NB4 (cell line): ENCODE measurements at regions not wholly inside any gene's neighbourhood (a gene's known extent, or its start where the extent isn't known, plus 50 kb on each side); places are given as distances from the start of the nearest gene placed in this dataset.

Experiments
- MAX ChIP-seq: IDR thresholded peaks from 2 replicates; pipeline ENCODE4 v1.6.1; 2011; ENCODE audit warnings: low read depth, low read length
- MYC ChIP-seq: IDR thresholded peaks from 2 replicates; pipeline ENCODE4 v1.6.1; 2011; ENCODE audit warnings: low read depth, low read length
- POLR2A ChIP-seq: IDR thresholded peaks from 2 replicates; pipeline ENCODE4 v1.6.1; 2011; ENCODE audit warnings: mild to moderate bottlenecking; ENCODE audit not compliant: insufficient read length; ENCODE audit errors: extremely low read depth
- TF ChIP-seq, protein P1 (sequence below): IDR thresholded peaks from one replicate; pipeline ENCODE4 v1.5.1; 2012; ENCODE audit warnings: low read depth, low read length

DNA sequence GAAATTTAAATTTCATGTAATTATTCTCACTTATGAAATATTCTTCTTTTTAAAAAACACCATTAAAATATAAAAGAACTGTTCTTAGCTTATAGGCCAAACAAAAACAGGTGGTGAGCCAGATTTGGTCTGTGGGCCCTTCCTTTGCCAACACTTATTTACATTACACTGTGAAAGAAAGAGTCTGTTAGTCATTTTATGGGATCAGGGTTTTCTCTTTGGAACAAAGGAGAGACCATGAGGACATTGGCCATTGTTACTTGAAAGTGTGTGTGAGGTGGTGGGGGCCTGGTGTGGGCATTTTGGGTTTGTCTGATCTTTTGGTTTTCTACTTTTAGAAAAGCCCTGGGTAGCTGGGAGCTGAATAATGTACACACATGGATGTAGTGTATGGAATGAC, 62.7 kb downstream of the TTC6 start:
- TF ChIP-seq, protein P1, sequence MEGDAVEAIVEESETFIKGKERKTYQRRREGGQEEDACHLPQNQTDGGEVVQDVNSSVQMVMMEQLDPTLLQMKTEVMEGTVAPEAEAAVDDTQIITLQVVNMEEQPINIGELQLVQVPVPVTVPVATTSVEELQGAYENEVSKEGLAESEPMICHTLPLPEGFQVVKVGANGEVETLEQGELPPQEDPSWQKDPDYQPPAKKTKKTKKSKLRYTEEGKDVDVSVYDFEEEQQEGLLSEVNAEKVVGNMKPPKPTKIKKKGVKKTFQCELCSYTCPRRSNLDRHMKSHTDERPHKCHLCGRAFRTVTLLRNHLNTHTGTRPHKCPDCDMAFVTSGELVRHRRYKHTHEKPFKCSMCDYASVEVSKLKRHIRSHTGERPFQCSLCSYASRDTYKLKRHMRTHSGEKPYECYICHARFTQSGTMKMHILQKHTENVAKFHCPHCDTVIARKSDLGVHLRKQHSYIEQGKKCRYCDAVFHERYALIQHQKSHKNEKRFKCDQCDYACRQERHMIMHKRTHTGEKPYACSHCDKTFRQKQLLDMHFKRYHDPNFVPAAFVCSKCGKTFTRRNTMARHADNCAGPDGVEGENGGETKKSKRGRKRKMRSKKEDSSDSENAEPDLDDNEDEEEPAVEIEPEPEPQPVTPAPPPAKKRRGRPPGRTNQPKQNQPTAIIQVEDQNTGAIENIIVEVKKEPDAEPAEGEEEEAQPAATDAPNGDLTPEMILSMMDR, result no peak
- no peak for TF ChIP-seq MAX
- TF ChIP-seq POLR2A, result no peak
- no peak for TF ChIP-seq MYC
